K562 (cell line): ENCODE measurements at regions not wholly inside any gene's neighbourhood (a gene's known extent, or its start where the extent isn't known, plus 50 kb on each side); places are given as distances from the start of the nearest gene placed in this dataset.

Source experiments
- ATAC-seq: fragments of 200-7000 bp; cut with Tn5 transposase; 3 replicates; pipeline ENCODE4 v1.9.1; 2020; ENCODE audit warnings: moderate library complexity
- BruUV-seq: library from RNA; stranded (reverse); fragments of 400-500 nt; replicated peaks from 2 replicates; lab custom pipeline; 2021; lab: Mats Ljungman, UMichigan
- CTCF ChIA-PET: fragments of 300-600 bp; formaldehyde crosslinking; extraction: SDS; loops from one replicate; lab custom pipeline; 2021; ENCODE audit warnings: low intra/inter-chr PET ratio; lab: Yijun Ruan, JAX
- POLR2A ChIA-PET: fragments of 300-600, 350-650 bp; sonication (Branson Sonifier 250); formaldehyde crosslinking; extraction: SDS; loops from one replicate; lab custom pipeline; 2021; ENCODE audit warnings: antibody characterized with exemption, inconsistent platforms; lab: Yijun Ruan, JAX
- DNase-seq, 4 experiments: peaks; one replicate each; pipeline versions ENCODE4 v3.0.0 to v3.0.0-alpha.2; 2011 to 2018; ENCODE audit warnings: low spot score in 3 of 4, mixed read lengths in 3 of 4; ENCODE audit errors: extremely low read depth in 1 of 4
- FAIRE-seq: peaks from 2 replicates; lab custom pipeline; 2011; peaks lifted over from hg19 to GRCh38; lab: Jason Lieb, UNC
- H2AFZ ChIP-seq: 2 replicates; pipeline ENCODE4 v1.6.0; 2011; ENCODE audit warnings: low read depth, low read length, control low read depth, inconsistent platforms
- H3K27ac ChIP-seq: fragments of 200-600 bp; 3 replicates; pipeline ENCODE4 v1.8.0; 2011; ENCODE audit warnings: low read depth, mild to moderate bottlenecking, control low read depth, inconsistent platforms, low read length, moderate library complexity, mixed read lengths; ENCODE audit errors: extremely low read depth
- H3K27me3 ChIP-seq, 2 experiments: fragments of 300-600 bp in 1 of 2; 2 replicates in 1 of 2; 3 replicates in 1 of 2; pipeline versions ENCODE4 v1.6.0 to v1.8.0; 2011; ENCODE audit warnings: inconsistent platforms in 2 of 2, low read length in 2 of 2, mild to moderate bottlenecking in 1 of 2, mixed read lengths in 1 of 2, moderate library complexity in 1 of 2; ENCODE audit not compliant: control insufficient read depth in 2 of 2, insufficient read depth in 2 of 2
- H3K36me3 ChIP-seq: fragments of 300-600 bp; 3 replicates; pipeline ENCODE4 v1.8.0; 2011; ENCODE audit warnings: mild to moderate bottlenecking, low read length, inconsistent platforms; ENCODE audit not compliant: control insufficient read depth, insufficient read depth
- H3K4me1 ChIP-seq, 2 experiments: fragments of 200-600 bp in 1 of 2; replicated peaks in 1 of 2; 2 replicates in 1 of 2; 3 replicates in 1 of 2; pipeline versions ENCODE4 v1.5.1 to v1.8.0; 2011; ENCODE audit warnings: inconsistent platforms in 2 of 2, low read length in 2 of 2, mild to moderate bottlenecking in 1 of 2, mixed read lengths in 1 of 2, moderate library complexity in 1 of 2; ENCODE audit not compliant: control insufficient read depth in 2 of 2, insufficient read depth in 2 of 2
- H3K4me2 ChIP-seq: 2 replicates; pipeline ENCODE4 v1.6.1; 2011; ENCODE audit warnings: low read length, control low read depth, inconsistent platforms, mixed read lengths; ENCODE audit not compliant: insufficient read depth
- H3K4me3 ChIP-seq: fragments of 200-600 bp; sonication (generic), shearing (Covaris generic); 2 replicates; pipeline ENCODE4 v1.5.1; 2016; ENCODE audit warnings: control low read depth, inconsistent platforms
- H3K79me2 ChIP-seq: fragments of 200-600 bp; 3 replicates; pipeline ENCODE4 v1.8.0; 2011; ENCODE audit warnings: low read length, inconsistent platforms; ENCODE audit not compliant: control insufficient read depth, insufficient read depth
- H3K9ac ChIP-seq, 2 experiments: 2 replicates each; pipeline versions ENCODE4 v1.6.0 to v1.6.1; 2011; ENCODE audit warnings: low read depth in 2 of 2, low read length in 2 of 2, control low read depth in 1 of 2, inconsistent platforms in 1 of 2, mild to moderate bottlenecking in 1 of 2, mixed read lengths in 1 of 2; ENCODE audit not compliant: insufficient read depth in 1 of 2
- H3K9me1 ChIP-seq: one replicate; pipeline ENCODE4 v1.6.0; 2011; ENCODE audit warnings: inconsistent platforms, mild to moderate bottlenecking, low read length, moderate library complexity; ENCODE audit not compliant: control insufficient read depth, insufficient read depth
- H3K9me3 ChIP-seq: replicated peaks from 2 replicates; pipeline ENCODE4 v1.5.1; 2011; ENCODE audit warnings: low read depth, low read length, inconsistent platforms; ENCODE audit not compliant: control insufficient read depth, insufficient read depth
- H4K20me1 ChIP-seq: replicated peaks from 2 replicates; pipeline ENCODE4 v1.6.1; 2011; ENCODE audit warnings: low read length, inconsistent platforms, mixed read lengths; ENCODE audit not compliant: control insufficient read depth, insufficient read depth
- AFF1 ChIP-seq, 2 experiments: fragments of 450-650 bp; IDR thresholded peaks; 2 replicates each; pipeline ENCODE4 v1.6.1; 2018; ENCODE audit warnings: mild to moderate bottlenecking in 2 of 2, low read depth in 1 of 2; ENCODE audit not compliant: partially characterized antibody in 2 of 2
- ATF4 ChIP-seq: fragments of 450-650 bp; formaldehyde crosslinking; IDR thresholded peaks from 2 replicates; pipeline ENCODE4 v1.4.0; 2022; ENCODE audit warnings: mild to moderate bottlenecking, moderate library complexity
- CBX8 ChIP-seq: fragments of 200-600 bp; sonication (generic); IDR thresholded peaks from 2 replicates; pipeline ENCODE4 v1.6.1; 2012; ENCODE audit warnings: borderline replicate concordance, mixed run types, low read depth, mild to moderate bottlenecking, moderate library complexity, mixed read lengths, low read length, control low read depth, inconsistent platforms; ENCODE audit not compliant: poor library complexity, severe bottlenecking; ENCODE audit errors: extremely low read depth
- CCAR2 ChIP-seq: fragments of 200-400 bp; formaldehyde crosslinking; IDR thresholded peaks from 2 replicates; pipeline ENCODE4 v1.6.1; 2017; ENCODE audit warnings: mild to moderate bottlenecking, low read depth, low read length
- NFE2L1 ChIP-seq: fragments of 450-650 bp; IDR thresholded peaks from 2 replicates; pipeline ENCODE4 v1.6.1; 2016; ENCODE audit warnings: missing genetic modification characterization, low read depth, mild to moderate bottlenecking, missing compliant biosample characterization, moderate library complexity, borderline replicate concordance
- PTTG1 ChIP-seq: fragments of 450-650 bp; IDR thresholded peaks from 2 replicates; pipeline ENCODE4 v1.6.1; 2016; ENCODE audit warnings: low read depth, mild to moderate bottlenecking, missing genetic modification characterization, missing compliant biosample characterization
- SAFB ChIP-seq: fragments of 200-400 bp; formaldehyde crosslinking; IDR thresholded peaks from 2 replicates; pipeline ENCODE4 v1.6.1; 2017; ENCODE audit warnings: low read depth, low read length, borderline replicate concordance
- ZC3H11A ChIP-seq: IDR thresholded peaks from 2 replicates; pipeline ENCODE4 v1.6.1; 2012; ENCODE audit warnings: low read depth, low read length, improper control_type of control experiment
- ZEB2 ChIP-seq: fragments of 450-650 bp; IDR thresholded peaks from 2 replicates; pipeline ENCODE4 v1.6.1; 2016
- ZFP36 ChIP-seq: fragments of 150-350 bp; IDR thresholded peaks from 2 replicates; pipeline ENCODE4 v1.6.1; 2018; ENCODE audit warnings: low read length, low read depth; ENCODE audit not compliant: partially characterized antibody
- ZNF507 ChIP-seq: conservative IDR thresholded peaks from 2 replicates; pipeline ENCODE4 v1.6.1; 2017; ENCODE audit warnings: missing genetic modification characterization, missing compliant biosample characterization
- WGBS: fragments of 100-300 bp; shearing (Covaris generic); methylation state at CpG from one replicate; pipeline ENCODE4 v1.1.6; 2016; ENCODE audit warnings: low coverage, mixed read lengths; ENCODE audit not compliant: insufficient coverage; ENCODE audit errors: missing lambda C conversion rate; 5-methylcytosine and 5-hydroxymethylcytosine counted together
- in situ Hi-C: fragments of 300-500 bp; cut with MboI; formaldehyde crosslinking; loops from 4 replicates; pipeline ENCODE4 v1.15.0; 2018; ENCODE audit warnings: inconsistent platforms, mixed read lengths
- intact Hi-C: fragments of 100-400 bp; cut with micrococcal nuclease; formaldehyde crosslinking; loops from 2 replicates; pipeline ENCODE4 v1.14.2; 2022
- TF ChIP-seq, protein P1 (sequence below): sonication (generic); formaldehyde crosslinking; IDR thresholded peaks from 2 replicates; pipeline ENCODE4 v1.8.0; 2022; ENCODE audit warnings: mild to moderate bottlenecking, missing genetic modification reagents

DNA sequence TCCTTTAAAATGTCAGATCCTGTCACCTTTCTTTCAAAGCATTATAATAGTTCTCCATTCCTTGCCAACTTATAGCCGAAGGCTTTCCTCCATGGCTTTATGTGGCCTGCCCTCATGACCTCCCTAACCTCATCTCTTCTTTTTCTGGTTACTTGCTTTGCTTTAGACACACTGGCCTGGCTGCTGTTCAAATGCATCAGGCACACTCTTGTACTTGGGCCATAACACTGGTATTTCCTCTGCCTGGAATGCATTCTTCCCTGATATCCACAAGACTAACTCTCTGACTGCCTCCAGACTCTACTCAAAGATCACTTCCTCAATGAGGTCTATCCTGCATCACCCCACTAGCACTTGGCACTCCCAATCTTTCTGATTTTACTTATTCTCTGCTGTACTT, 710.3 kb downstream of the KCNA4 start:
- in situ Hi-C loops = no loop called here
- no peak for ATAC-seq

More for the DNA sequence above, 710.3 kb downstream of the KCNA4 start:
- WGBS = 0% methylated on average over 1 of the region's 1 CpG
- POLR2A ChIA-PET = no interaction called here
- H3K36me3 ChIP-seq = no peaks in the 10 kb centered on the region
- H3K4me3 ChIP-seq = no peak overlapping the region
- H3K27me3 ChIP-seq = no peaks in the 10 kb centered on the region
- H3K27ac ChIP-seq = no peak overlapping the region
- CTCF ChIA-PET = no interaction called here
- no peaks in the 10 kb centered on the region for H3K4me1 ChIP-seq
- no peak overlapping the region for H3K4me2 ChIP-seq
- H3K9ac ChIP-seq = no peak overlapping the region
- no peak for DNase-seq
- TF ChIP-seq ZC3H11A (no peak), ZFP36 (no peak), ZNF507 (tag) (no peak), PTTG1 (no peak), ZEB2 (no peak), ATF4 (CRISPR knock-in tag) (no peak), CBX8 (no peak), AFF1 (IDR thresholded peaks at IDR 0.05; ENCODE audit: low read depth in 1 of 2, partially characterized antibody in 2 of 2) (no peak), CCAR2 (no peak), NFE2L1 (no peak), SAFB (no peak)
- TF ChIP-seq, protein P1, sequence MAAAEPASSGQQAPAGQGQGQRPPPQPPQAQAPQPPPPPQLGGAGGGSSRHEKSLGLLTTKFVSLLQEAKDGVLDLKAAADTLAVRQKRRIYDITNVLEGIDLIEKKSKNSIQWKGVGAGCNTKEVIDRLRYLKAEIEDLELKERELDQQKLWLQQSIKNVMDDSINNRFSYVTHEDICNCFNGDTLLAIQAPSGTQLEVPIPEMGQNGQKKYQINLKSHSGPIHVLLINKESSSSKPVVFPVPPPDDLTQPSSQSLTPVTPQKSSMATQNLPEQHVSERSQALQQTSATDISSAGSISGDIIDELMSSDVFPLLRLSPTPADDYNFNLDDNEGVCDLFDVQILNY (CRISPR knock-in tag) = no peak
- TF ChIP-seq, all 486 proteins: peak for 0
- Histone ChIP-seq H2AFZ (no peak overlapping the region), H3K79me2 (no peaks in the 10 kb centered on the region), H3K9me3 (peaks cover 3% of the 10 kb centered on the region; the same call in 1 of the 2 replicates), H3K9me1 (no peaks in the 10 kb centered on the region), H4K20me1 (no peaks in the 10 kb centered on the region)
- intact Hi-C loops = no loop called here
- BruUV-seq = no TSS peak
- FAIRE-seq = no peak
